ENCODE measurements at regions not wholly inside any gene's neighbourhood (a gene's known extent, or its start where the extent isn't known, plus 50 kb on each side); places are given as distances from the start of the nearest gene placed in this dataset.
"Not testable (repeated sequence)": the region's sequence is repeated elsewhere in the genome, so short reads cannot be mapped to it uniquely, and the experiment has no call there.

DNA sequence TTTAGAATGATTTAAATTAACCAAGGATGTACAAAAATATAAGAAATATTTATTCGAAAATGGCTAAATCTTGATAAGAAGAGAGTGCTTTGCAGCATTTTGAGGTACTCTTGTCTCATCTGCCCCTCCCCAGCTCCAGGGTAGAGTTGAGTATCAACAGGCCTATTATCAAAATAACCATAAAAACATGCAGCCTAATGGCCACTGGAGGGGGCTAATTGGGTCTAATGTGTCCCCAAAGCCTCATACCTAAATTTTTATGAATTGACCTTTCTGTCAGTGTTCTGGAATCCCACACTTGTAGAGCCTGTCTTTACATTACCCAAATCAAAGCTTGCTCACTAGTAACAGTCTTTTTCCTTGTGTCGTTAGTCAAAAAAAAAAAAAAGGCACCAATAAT lies 544.9 kb upstream of the CPXCR1 start:
- no peaks in the 10 kb centered on the region for H3K9me2 ChIP-seq (ENCODE audit: insufficient read depth, low read length)
- no peak overlapping the region for H3K27ac ChIP-seq (ENCODE audit: low read depth, low read length, poor library complexity, severe bottlenecking)
- no TSS peak for BruUV-seq (replicated peaks)
- intact Hi-C loops (cut with micrococcal nuclease; ENCODE audit: unreplicated experiment): no loop called here
- H3K4me1 ChIP-seq (ENCODE audit: insufficient read depth, low read length, poor library complexity, severe bottlenecking): no peaks in the 10 kb centered on the region
- ChIA-PET POLR2A (no interaction called here), CTCF (ENCODE audit: unreplicated experiment) (no interaction called here)
- H3K9me3 ChIP-seq (ENCODE audit: low read length): no peaks in the 10 kb centered on the region
- H3K4me2 ChIP-seq (ENCODE audit: low read length): no peak overlapping the region
- H2AFZ ChIP-seq (ENCODE audit: low read length): no peak overlapping the region
- H3K4me3 ChIP-seq (ENCODE audit: low read depth, low read length, poor library complexity, severe bottlenecking): no peak overlapping the region
- TF ChIP-seq, protein P1, sequence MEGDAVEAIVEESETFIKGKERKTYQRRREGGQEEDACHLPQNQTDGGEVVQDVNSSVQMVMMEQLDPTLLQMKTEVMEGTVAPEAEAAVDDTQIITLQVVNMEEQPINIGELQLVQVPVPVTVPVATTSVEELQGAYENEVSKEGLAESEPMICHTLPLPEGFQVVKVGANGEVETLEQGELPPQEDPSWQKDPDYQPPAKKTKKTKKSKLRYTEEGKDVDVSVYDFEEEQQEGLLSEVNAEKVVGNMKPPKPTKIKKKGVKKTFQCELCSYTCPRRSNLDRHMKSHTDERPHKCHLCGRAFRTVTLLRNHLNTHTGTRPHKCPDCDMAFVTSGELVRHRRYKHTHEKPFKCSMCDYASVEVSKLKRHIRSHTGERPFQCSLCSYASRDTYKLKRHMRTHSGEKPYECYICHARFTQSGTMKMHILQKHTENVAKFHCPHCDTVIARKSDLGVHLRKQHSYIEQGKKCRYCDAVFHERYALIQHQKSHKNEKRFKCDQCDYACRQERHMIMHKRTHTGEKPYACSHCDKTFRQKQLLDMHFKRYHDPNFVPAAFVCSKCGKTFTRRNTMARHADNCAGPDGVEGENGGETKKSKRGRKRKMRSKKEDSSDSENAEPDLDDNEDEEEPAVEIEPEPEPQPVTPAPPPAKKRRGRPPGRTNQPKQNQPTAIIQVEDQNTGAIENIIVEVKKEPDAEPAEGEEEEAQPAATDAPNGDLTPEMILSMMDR (conservative IDR thresholded peaks at IDR 0.05; ENCODE audit: low read length): no peak
- TF ChIP-seq EZH2phosphoT487 (IDR thresholded peaks at IDR 0.05; ENCODE audit: borderline replicate concordance, low read depth, low read length): no peak
- H3K36me3 ChIP-seq (ENCODE audit: insufficient read depth, low read length): no peaks in the 10 kb centered on the region
- no peaks in the 10 kb centered on the region for H3K79me2 ChIP-seq (ENCODE audit: insufficient read depth, low read depth, low read length)
- no peak for DNase-seq (ENCODE audit: low spot score)
- no peaks in the 10 kb centered on the region for H4K20me1 ChIP-seq (ENCODE audit: insufficient read depth, low read length)

DNA sequence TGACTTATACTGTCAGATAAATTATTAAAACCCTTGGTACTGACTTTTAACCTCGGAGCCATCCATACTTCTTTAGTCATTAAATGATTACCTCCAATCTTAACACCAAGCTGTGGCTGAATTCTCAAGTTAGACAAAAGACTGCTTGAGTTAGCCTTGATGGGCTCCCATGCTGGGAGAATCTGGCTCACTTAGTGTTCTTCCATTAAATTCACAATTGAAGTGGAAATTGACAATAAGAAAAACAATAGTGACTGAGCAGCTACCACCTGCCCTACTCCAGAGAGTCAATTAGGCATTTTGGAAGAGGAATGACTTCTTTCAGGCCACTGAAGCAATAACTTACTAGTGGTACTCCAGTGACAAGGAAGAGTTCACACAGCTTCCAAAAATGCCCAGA lies 503.0 kb upstream of the CPXCR1 start:
- no peaks in the 10 kb centered on the region for H3K9me3 ChIP-seq (ENCODE audit: low read length)
- TF ChIP-seq EZH2phosphoT487 (IDR thresholded peaks at IDR 0.05; ENCODE audit: borderline replicate concordance, low read depth, low read length): no peak
- TF ChIP-seq, protein P1 (conservative IDR thresholded peaks at IDR 0.05; ENCODE audit: low read length): no peak
- no peaks in the 10 kb centered on the region for H3K4me1 ChIP-seq (ENCODE audit: insufficient read depth, low read length, poor library complexity, severe bottlenecking)
- POLR2A ChIA-PET: no interaction called here
- H3K79me2 ChIP-seq (ENCODE audit: insufficient read depth, low read depth, low read length): no peaks in the 10 kb centered on the region
- no TSS peak for BruUV-seq (replicated peaks)
- no peak overlapping the region for H3K27ac ChIP-seq (ENCODE audit: low read depth, low read length, poor library complexity, severe bottlenecking)
- H3K4me2 ChIP-seq (ENCODE audit: low read length): no peak overlapping the region
- H3K36me3 ChIP-seq (ENCODE audit: insufficient read depth, low read length): no peaks in the 10 kb centered on the region
- DNase-seq (ENCODE audit: low spot score): no peak
- CTCF ChIA-PET (ENCODE audit: unreplicated experiment): no interaction called here
- H2AFZ ChIP-seq (ENCODE audit: low read length): no peak overlapping the region
- intact Hi-C loops (cut with micrococcal nuclease; ENCODE audit: unreplicated experiment): no loop called here
- no peaks in the 10 kb centered on the region for H4K20me1 ChIP-seq (ENCODE audit: insufficient read depth, low read length)
- H3K9me2 ChIP-seq (ENCODE audit: insufficient read depth, low read length): no peaks in the 10 kb centered on the region
- no peak overlapping the region for H3K4me3 ChIP-seq (ENCODE audit: low read depth, low read length, poor library complexity, severe bottlenecking)

DNA sequence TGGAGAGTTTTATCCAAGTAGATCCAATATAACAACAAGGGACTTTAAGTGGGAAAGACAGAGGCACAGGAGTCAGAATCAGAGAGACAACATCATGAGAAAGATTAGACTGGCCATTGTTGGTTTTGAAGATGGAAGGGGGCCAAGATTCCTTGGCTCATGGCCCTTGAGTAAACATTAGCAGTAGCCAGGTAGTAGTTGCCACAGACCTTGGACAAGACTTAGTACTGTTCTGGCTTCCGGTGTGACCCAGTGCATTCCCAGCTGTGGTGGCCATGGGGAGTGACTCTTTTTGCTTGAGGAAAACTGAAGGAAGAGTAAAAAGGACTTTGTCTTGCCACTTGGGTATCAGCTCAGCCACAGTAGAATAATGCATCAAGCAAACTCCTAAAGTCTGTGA lies 462.2 kb upstream of the CPXCR1 start:
- no peaks in the 10 kb centered on the region for H3K9me2 ChIP-seq (ENCODE audit: insufficient read depth, low read length)
- H3K4me3 ChIP-seq (ENCODE audit: low read depth, low read length, poor library complexity, severe bottlenecking): no peak overlapping the region
- TF ChIP-seq EZH2phosphoT487 (IDR thresholded peaks at IDR 0.05; ENCODE audit: borderline replicate concordance, low read depth, low read length): no peak
- TF ChIP-seq, protein P1 (conservative IDR thresholded peaks at IDR 0.05; ENCODE audit: low read length): no peak
- H3K4me1 ChIP-seq (ENCODE audit: insufficient read depth, low read length, poor library complexity, severe bottlenecking): no peaks in the 10 kb centered on the region
- CTCF ChIA-PET (ENCODE audit: unreplicated experiment): no interaction called here
- POLR2A ChIA-PET: no interaction called here
- no peaks in the 10 kb centered on the region for H3K36me3 ChIP-seq (ENCODE audit: insufficient read depth, low read length)
- no peaks in the 10 kb centered on the region for H3K9me3 ChIP-seq (ENCODE audit: low read length)
- no TSS peak for BruUV-seq (replicated peaks)
- no peak overlapping the region for H3K27ac ChIP-seq (ENCODE audit: low read depth, low read length, poor library complexity, severe bottlenecking)
- H3K4me2 ChIP-seq (ENCODE audit: low read length): no peak overlapping the region
- H4K20me1 ChIP-seq (ENCODE audit: insufficient read depth, low read length): no peaks in the 10 kb centered on the region
- DNase-seq (ENCODE audit: low spot score): no peak
- no peaks in the 10 kb centered on the region for H3K79me2 ChIP-seq (ENCODE audit: insufficient read depth, low read depth, low read length)
- intact Hi-C loops (cut with micrococcal nuclease; ENCODE audit: unreplicated experiment): no loop called here
- H2AFZ ChIP-seq (ENCODE audit: low read length): no peak overlapping the region

DNA sequence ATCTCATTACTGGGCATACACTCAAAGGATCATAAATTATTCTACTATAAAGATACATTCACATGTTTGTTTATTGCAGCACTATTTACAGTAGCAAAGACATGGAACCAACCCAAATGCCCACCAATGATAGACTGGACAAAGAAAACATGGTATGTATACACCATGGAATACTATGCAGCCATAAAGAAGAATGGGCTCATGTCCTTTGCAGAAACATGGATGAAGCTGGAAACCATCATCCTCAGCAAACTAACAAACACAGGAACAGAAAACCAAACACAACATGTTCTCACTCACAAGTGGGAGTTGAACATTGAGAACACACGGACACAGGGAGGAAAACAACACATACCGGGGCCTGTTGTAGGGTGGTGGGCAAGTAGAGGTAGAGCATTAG lies 433.1 kb upstream of the CPXCR1 start:
- intact Hi-C loops (cut with micrococcal nuclease; ENCODE audit: unreplicated experiment); H3K4me1 ChIP-seq (ENCODE audit: insufficient read depth, low read length, poor library complexity, severe bottlenecking); H3K9me2 ChIP-seq (ENCODE audit: insufficient read depth, low read length); BruUV-seq (replicated peaks); H3K79me2 ChIP-seq (ENCODE audit: insufficient read depth, low read depth, low read length); H4K20me1 ChIP-seq (ENCODE audit: insufficient read depth, low read length); H3K9me3 ChIP-seq (ENCODE audit: low read length); H3K27ac ChIP-seq (ENCODE audit: low read depth, low read length, poor library complexity, severe bottlenecking); H3K4me2 ChIP-seq (ENCODE audit: low read length); CTCF ChIA-PET (ENCODE audit: unreplicated experiment); H3K4me3 ChIP-seq (ENCODE audit: low read depth, low read length, poor library complexity, severe bottlenecking); POLR2A ChIA-PET; H2AFZ ChIP-seq (ENCODE audit: low read length); DNase-seq (ENCODE audit: low spot score); H3K36me3 ChIP-seq (ENCODE audit: insufficient read depth, low read length): not testable (repeated sequence)

Measured in OCI-LY7 (cell line).